Smooth muscle cell (in vitro differentiated cells): ENCODE measurements at regions not wholly inside any gene's neighbourhood (a gene's known extent, or its start where the extent isn't known, plus 50 kb on each side); places are given as distances from the start of the nearest gene placed in this dataset.
"Not testable (repeated sequence)": the region's sequence is repeated elsewhere in the genome, so short reads cannot be mapped to it uniquely, and the experiment has no call there.

Experiments used
- DNase-seq: peaks from one replicate; lab custom pipeline; 2025; ENCODE audit not compliant: unreplicated experiment; lab: John Stamatoyannopoulos, UW
- H2AFZ ChIP-seq: fragments of 200-600 bp; sonication (generic); 2 replicates; pipeline ENCODE4 v1.6.0; 2016; ENCODE audit warnings: antibody characterized with exemption, low read depth, mild to moderate bottlenecking
- H3F3A ChIP-seq: fragments of 200-600 bp; sonication (generic); 2 replicates; pipeline ENCODE4 v1.6.0; 2017; ENCODE audit warnings: antibody characterized with exemption, low read depth
- H3K27ac ChIP-seq: fragments of 200-600 bp; sonication (generic); 2 replicates; pipeline ENCODE4 v1.5.1; 2016; ENCODE audit warnings: low read depth, mild to moderate bottlenecking
- H3K27me3 ChIP-seq: fragments of 200-600 bp; sonication (generic); 2 replicates; pipeline ENCODE4 v1.6.1; 2016; ENCODE audit warnings: low read depth, mild to moderate bottlenecking
- H3K36me3 ChIP-seq: fragments of 200-600 bp; sonication (generic); 2 replicates; pipeline ENCODE4 v1.5.1; 2016; ENCODE audit warnings: low read depth
- H3K4me1 ChIP-seq: fragments of 200-600 bp; sonication (generic); 2 replicates; pipeline ENCODE4 v1.5.1; 2016; ENCODE audit warnings: low read depth
- H3K4me2 ChIP-seq: fragments of 200-600 bp; sonication (generic); 2 replicates; pipeline ENCODE4 v1.6.0; 2016; ENCODE audit warnings: mild to moderate bottlenecking
- H3K4me3 ChIP-seq: fragments of 200-600 bp; sonication (generic); 2 replicates; pipeline ENCODE4 v1.5.1; 2016; ENCODE audit warnings: mild to moderate bottlenecking
- H3K79me2 ChIP-seq: fragments of 200-600 bp; sonication (generic); 2 replicates; pipeline ENCODE4 v1.6.0; 2016; ENCODE audit warnings: low read depth, mild to moderate bottlenecking
- H3K9ac ChIP-seq: fragments of 200-600 bp; sonication (generic); 2 replicates; pipeline ENCODE4 v1.6.0; 2016; ENCODE audit warnings: low read depth
- H3K9me3 ChIP-seq: fragments of 200-600 bp; sonication (generic); replicated peaks from 2 replicates; pipeline ENCODE4 v1.5.1; 2016; ENCODE audit warnings: low read depth
- H4K20me1 ChIP-seq: fragments of 200-600 bp; sonication (generic); 2 replicates; pipeline ENCODE4 v1.6.0; 2016; ENCODE audit warnings: low read depth
- CTCF ChIP-seq: fragments of 200-600 bp; sonication (generic); IDR thresholded peaks from 2 replicates; pipeline ENCODE4 v1.5.1; 2017; ENCODE audit warnings: borderline replicate concordance, mild to moderate bottlenecking, antibody characterized with exemption; ENCODE audit not compliant: insufficient read depth, poor library complexity, severe bottlenecking
- WGBS: methylation state at CpG from one replicate; pipeline ENCODE4 v1.1.7; 2016; ENCODE audit warnings: low lambda C conversion rate; 5-methylcytosine and 5-hydroxymethylcytosine counted together

GRCh38 chr7:29723127-29723526 lies 83.2 kb upstream of the WIPF3 start:
- 6% methylated on average over 8 of the region's 8 CpGs for WGBS
- not testable (repeated sequence) for H3K79me2 ChIP-seq, H3K36me3 ChIP-seq, H3K9me3 ChIP-seq, H3K4me1 ChIP-seq, H2AFZ ChIP-seq, H3K27ac ChIP-seq, H3K9ac ChIP-seq, H3K4me3 ChIP-seq, DNase-seq, H4K20me1 ChIP-seq, H3F3A ChIP-seq, H3K27me3 ChIP-seq
- H3K4me2 ChIP-seq: peak overlapping the region; percentile 47

- no peak for DNase-seq
- no peaks in the 10 kb centered on the region for H3F3A ChIP-seq
- no peaks in the 10 kb centered on the region for H4K20me1 ChIP-seq
- no peak overlapping the region for H3K27ac ChIP-seq
- no peaks in the 10 kb centered on the region for H3K79me2 ChIP-seq
- H3K4me3 ChIP-seq: no peak overlapping the region
- no peaks in the 10 kb centered on the region for H3K4me1 ChIP-seq
- WGBS: 77% methylated on average over 5 of the region's 5 CpGs
- no peak for TF ChIP-seq CTCF
- H3K9ac ChIP-seq: no peak overlapping the region
- H3K9me3 ChIP-seq: no peaks in the 10 kb centered on the region
- H2AFZ ChIP-seq: no peak overlapping the region
- peak overlapping the region; percentile 47 for H3K4me2 ChIP-seq
- no peaks in the 10 kb centered on the region for H3K27me3 ChIP-seq
- H3K36me3 ChIP-seq: no peaks in the 10 kb centered on the region
Observed at GRCh38 chr7:29723599-29723998, 82.7 kb upstream of the WIPF3 start.

- H3K36me3 ChIP-seq, H3K27ac ChIP-seq: not testable (repeated sequence)
- WGBS: 76% methylated on average over 4 of the region's 4 CpGs
Observed at GRCh38 chr7:29729534-29730165, 76.7 kb upstream of the WIPF3 start.

GRCh38 chr7:29734246-29734731 lies 72.0 kb upstream of the WIPF3 start:
- Histone ChIP-seq H3K4me3 (no peak overlapping the region), H2AFZ (no peak overlapping the region), H3K36me3 (no peaks in the 10 kb centered on the region), H3K27ac (no peak overlapping the region), H3K79me2 (no peaks in the 10 kb centered on the region), H3F3A (no peaks in the 10 kb centered on the region), H3K4me1 (no peaks in the 10 kb centered on the region), H3K9ac (no peak overlapping the region), H3K4me2 (no peak overlapping the region), H3K27me3 (peaks cover 16% of the 10 kb centered on the region), H4K20me1 (no peaks in the 10 kb centered on the region), H3K9me3 (no peaks in the 10 kb centered on the region)
- no peak for DNase-seq
- WGBS: 88% methylated on average over 3 of the region's 3 CpGs
- TF ChIP-seq CTCF: no peak

More at GRCh38 chr7:29729534-29730165, 76.7 kb upstream of the WIPF3 start:
- H3F3A ChIP-seq, H3K9ac ChIP-seq, H3K4me3 ChIP-seq, H3K27me3 ChIP-seq, H3K9me3 ChIP-seq, H2AFZ ChIP-seq, H3K4me1 ChIP-seq, DNase-seq, H4K20me1 ChIP-seq, H3K79me2 ChIP-seq, H3K4me2 ChIP-seq: not testable (repeated sequence)

GRCh38 chr7:29747645-29748245 lies 58.6 kb upstream of the WIPF3 start:
- not testable (repeated sequence) for DNase-seq, H3F3A ChIP-seq, H3K9me3 ChIP-seq, H4K20me1 ChIP-seq, H3K4me3 ChIP-seq, H3K4me2 ChIP-seq, H3K79me2 ChIP-seq, H2AFZ ChIP-seq, H3K4me1 ChIP-seq, H3K36me3 ChIP-seq, H3K27ac ChIP-seq, H3K27me3 ChIP-seq, H3K9ac ChIP-seq
- 56% methylated on average over 5 of the region's 5 CpGs for WGBS
